CD4-positive, alpha-beta T cell treated with Interleukin-21 for 1 hour (primary cell): ENCODE measurements at regions not wholly inside any gene's neighbourhood (a gene's known extent, or its start where the extent isn't known, plus 50 kb on each side); places are given as distances from the start of the nearest gene placed in this dataset.

Experiments used
- DNase-seq: peaks from one replicate; pipeline ENCODE4 v3.0.0-alpha.2; 2020

GRCh38 chr18:46268671-46269070, 164.5 kb downstream of the HAUS1 start:
- DNase-seq: no peak

- no peak for DNase-seq
Measured at GRCh38 chr18:46269275-46269674, 165.1 kb downstream of the HAUS1 start.

GRCh38 chr18:46271488-46271887, 167.3 kb downstream of the HAUS1 start:
- DNase-seq: no peak

GRCh38 chr18:46273861-46274260, 169.7 kb downstream of the HAUS1 start:
- DNase-seq: no peak

GRCh38 chr18:46274266-46274665, 170.1 kb downstream of the HAUS1 start:
- DNase-seq: no peak

- DNase-seq: no peak
Measured at GRCh38 chr18:46275370-46275769, 171.2 kb downstream of the HAUS1 start.

GRCh38 chr18:46276748-46277147, 172.6 kb downstream of the HAUS1 start:
- no peak for DNase-seq

GRCh38 chr18:46278481-46279465, 174.6 kb downstream of the HAUS1 start:
- DNase-seq: no peak

- DNase-seq: no peak
Measured at GRCh38 chr18:46279673-46280072, 175.5 kb downstream of the HAUS1 start.

- peak; percentile 57 for DNase-seq
Measured at GRCh38 chr18:46281185-46282176, 177.3 kb downstream of the HAUS1 start.

- no peak for DNase-seq
Measured at GRCh38 chr18:46282177-46282570, 178.0 kb downstream of the HAUS1 start.

GRCh38 chr18:46282646-46283045, 178.5 kb downstream of the HAUS1 start:
- no peak for DNase-seq

- DNase-seq: no peak
Measured at GRCh38 chr18:46283268-46283667, 179.1 kb downstream of the HAUS1 start.

- no peak for DNase-seq
Measured at GRCh38 chr18:46283895-46284295, 179.7 kb downstream of the HAUS1 start.

- DNase-seq: no peak
Measured at GRCh38 chr18:46289463-46289862, 185.3 kb downstream of the HAUS1 start.

- DNase-seq: no peak
Measured at GRCh38 chr18:46289931-46290330, 185.7 kb downstream of the HAUS1 start.

GRCh38 chr18:46290440-46291020, 186.3 kb downstream of the HAUS1 start:
- no peak for DNase-seq

GRCh38 chr18:46291149-46291548, 187.0 kb downstream of the HAUS1 start:
- DNase-seq: no peak

- no peak for DNase-seq
Measured at GRCh38 chr18:46293742-46294181, 189.6 kb downstream of the HAUS1 start.

GRCh38 chr18:46294318-46294717, 190.1 kb downstream of the HAUS1 start:
- no peak for DNase-seq

GRCh38 chr18:46294751-46295150, 190.6 kb downstream of the HAUS1 start:
- no peak for DNase-seq

- no peak for DNase-seq
Measured at GRCh38 chr18:46295416-46295815, 191.2 kb downstream of the HAUS1 start.

- DNase-seq: no peak
Measured at GRCh38 chr18:46296656-46297055, 192.5 kb downstream of the HAUS1 start.
